GM21786 (cell line): ENCODE measurements at regions not wholly inside any gene's neighbourhood (a gene's known extent, or its start where the extent isn't known, plus 50 kb on each side); places are given as distances from the start of the nearest gene placed in this dataset.

ENCODE experiments used
- ATAC-seq: cut with Tn5 transposase; IDR thresholded peaks from one replicate; pipeline ENCODE4 v1.9.1; 2021; ENCODE audit not compliant: unreplicated experiment

DNA sequence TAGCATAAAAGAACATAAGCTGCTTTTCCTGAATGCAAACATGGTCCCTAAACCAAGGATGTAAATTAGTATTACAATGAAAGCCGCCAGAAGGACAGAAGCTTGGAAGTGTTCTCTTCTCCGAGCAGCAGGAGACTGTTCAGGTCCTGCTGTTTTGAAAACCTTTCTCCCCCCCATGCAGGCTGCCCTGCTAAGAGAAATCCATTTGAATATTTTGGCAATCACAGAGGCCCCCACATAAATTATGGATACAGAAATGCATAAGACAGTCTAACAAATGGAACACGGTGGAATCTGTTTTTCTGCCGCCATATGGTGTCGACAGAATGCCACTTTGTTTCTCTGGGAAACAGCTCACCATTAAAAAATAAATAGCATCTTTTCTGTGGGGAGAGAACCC, 600.4 kb upstream of the KLHL29 start:
- ATAC-seq: no peak

DNA sequence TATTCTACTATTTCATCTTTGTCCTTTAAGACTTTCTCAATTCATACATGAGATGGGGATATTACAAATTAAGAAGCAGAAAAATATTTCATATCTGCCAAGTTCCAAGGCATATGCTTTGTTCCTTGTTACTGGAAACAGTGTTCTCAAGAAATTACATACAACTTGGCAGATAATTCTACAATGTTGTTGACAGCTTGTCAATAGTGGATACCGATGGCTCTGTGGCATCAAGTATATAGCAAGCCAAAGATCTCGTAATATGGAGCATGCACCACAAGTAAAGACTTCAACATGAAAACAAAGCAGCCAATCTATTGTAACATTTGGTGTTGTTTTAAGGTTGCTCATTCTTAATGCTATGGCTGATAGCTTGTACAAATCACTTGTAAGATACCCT, 598.2 kb upstream of the KLHL29 start:
- no peak for ATAC-seq

DNA sequence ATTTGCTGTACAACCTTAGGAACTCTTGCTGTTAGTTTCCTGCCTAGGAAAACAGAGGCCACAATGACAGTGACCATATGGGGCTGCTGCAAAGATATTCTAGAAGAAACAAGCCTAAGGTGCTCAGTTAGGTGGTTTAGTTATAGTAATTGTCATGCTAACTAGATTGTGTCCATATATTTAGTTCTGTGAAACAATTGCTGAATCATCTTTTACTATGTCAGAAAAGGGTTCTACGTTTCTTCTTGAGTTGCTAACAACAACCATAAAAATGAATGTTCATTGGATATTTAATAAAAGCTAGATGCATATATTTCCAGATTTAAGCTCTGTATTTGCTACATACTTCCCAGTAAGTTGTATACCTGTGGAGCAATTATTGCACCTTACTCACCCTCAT, 597.2 kb upstream of the KLHL29 start:
- no peak for ATAC-seq

DNA sequence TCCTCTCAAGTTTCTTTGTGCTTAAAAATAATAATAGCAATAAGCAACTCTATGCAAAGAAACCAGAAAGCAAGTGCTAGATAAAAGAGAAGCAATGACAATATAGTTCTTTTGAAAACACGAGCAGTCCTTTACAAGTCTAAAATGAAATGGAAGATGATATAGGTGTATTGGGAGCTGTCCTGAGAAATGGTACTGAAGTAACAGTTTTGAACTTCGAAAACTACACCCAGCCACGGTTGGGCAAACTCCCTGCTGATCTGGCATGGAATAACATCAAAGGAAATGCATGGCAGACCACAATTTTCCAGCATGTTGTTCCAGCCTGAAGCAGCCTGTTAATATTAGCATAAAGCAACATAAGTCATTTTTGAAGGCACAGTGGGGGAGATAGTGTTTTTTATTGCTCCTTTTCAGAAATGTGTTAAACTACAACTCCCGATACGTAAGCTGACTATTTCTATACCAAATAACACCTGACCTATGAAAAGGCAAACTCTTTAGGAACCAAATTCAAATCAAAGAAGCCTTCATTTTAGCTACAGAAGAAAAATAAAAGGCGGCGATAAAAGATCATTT, 596.1 kb upstream of the KLHL29 start:
- no peak for ATAC-seq

DNA sequence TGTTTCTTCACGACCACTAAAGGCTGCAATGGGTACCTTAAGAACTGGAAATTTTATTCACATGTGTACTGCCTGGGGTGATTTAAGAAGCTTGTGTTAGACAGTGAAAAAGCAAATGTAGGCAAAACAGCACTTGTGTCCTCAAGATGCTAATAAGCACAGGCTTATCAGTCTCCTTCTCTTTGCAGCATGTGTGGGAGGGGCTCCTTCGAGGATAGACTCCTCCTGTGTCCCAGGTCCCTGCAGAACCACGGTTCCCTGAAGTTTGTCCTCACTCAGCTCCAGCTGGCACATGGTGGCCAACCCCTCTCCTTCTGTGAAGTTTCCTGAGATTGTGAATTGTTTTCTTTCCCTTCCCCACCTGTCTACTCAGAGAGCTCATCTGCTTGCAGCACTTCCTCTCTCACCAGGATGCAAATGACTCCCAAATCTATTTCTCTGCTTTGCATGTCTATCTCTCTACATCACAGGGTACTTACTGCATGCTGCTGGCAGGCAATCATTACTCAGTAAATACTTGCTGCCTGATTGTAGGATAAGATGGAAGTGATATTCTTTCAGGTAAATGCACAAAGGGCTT, 589.6 kb upstream of the KLHL29 start:
- ATAC-seq: no peak

DNA sequence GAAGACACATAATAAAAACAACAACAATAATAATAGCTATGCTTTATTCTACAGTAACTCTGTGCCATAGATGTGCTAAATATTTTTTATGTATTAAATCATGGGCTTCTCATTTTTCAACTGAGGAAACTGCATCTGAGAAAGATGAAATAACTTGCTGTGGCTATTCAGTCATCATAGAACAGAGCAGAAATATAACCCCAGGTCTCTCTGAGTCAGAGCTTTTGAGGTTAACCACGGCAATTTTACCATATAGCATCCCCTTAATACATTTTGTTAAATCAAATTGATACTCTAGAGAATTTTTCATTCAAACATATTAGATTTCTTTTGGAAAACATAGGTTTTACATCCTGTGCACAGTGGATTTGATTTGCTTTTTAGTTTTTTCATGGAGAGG, 586.6 kb upstream of the KLHL29 start:
- ATAC-seq: no peak

DNA sequence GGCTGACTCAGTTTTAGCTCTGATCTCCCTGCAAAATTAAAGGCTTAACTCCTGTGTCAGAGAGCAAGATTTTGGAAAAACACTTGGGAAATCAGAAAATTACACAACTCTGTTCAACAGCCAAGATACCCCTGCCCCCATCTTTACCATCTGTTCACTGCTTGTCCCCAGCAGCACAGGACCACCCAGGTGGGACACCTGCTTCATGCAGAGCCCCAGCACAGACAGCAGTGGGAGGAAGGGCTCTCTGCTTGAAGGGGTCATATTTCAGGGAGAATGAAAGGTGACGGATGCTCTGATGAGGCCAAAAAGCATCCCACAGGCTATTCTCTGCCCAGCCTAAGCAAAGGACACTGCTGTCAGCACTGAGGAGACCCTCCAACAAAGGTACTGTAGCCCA, 584.6 kb upstream of the KLHL29 start:
- ATAC-seq: no peak

DNA sequence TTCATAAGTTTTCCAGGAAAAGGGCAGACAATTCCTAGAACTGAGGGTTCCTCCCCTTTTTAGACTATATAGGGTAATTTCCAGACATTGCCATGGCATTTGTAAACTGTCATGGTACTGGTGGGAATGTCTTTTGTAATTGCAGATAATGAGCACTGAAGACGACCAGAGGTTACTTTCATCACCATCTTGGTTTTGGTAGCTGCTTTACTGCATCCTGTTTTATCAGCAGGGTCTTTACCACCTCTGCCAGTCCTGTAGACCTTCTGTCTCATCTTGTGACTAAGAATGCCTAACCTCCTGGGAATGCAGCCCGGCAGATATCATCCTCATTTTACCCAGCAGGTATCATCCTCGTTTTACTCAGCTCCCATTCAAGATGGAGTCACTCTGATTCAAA, 583.9 kb upstream of the KLHL29 start:
- ATAC-seq: no peak

DNA sequence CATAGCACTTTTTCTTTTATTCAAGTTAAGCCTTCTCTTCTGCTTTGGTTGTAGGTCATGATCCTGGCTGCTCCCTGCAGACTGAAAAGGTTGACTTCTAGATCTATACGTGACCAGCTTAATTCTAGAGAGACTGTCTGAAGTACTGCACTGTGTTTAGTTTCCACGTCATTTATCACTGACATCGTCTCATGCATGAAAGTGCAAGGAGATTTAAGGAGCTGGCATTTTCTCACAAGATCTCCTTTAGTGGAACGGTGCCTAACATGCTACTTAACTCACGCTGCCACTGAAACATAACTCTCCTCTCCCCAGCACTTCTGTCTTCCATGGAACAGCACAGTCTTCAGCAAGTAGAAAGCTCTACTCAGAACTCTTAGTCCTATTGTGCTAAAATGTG, 583.0 kb upstream of the KLHL29 start:
- no peak for ATAC-seq

DNA sequence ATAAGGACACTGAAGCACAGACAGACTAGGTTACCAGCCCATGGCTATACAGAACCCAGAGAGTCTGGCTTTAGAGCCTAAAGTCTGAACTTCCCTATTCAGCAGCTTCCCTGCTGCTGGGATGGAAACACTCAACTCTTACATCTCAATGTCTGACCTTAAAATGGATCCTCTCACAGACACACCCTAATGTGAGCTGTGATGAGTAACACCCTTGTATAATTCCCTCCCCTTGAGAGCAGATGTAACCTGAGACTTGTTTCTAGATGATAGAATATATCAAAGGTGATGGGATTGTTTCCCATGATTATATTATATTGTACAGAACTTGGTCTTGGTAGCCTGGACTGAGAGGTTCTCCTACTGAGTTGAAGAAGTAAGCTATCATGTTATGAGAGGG, 577.1 kb upstream of the KLHL29 start:
- no peak for ATAC-seq

DNA sequence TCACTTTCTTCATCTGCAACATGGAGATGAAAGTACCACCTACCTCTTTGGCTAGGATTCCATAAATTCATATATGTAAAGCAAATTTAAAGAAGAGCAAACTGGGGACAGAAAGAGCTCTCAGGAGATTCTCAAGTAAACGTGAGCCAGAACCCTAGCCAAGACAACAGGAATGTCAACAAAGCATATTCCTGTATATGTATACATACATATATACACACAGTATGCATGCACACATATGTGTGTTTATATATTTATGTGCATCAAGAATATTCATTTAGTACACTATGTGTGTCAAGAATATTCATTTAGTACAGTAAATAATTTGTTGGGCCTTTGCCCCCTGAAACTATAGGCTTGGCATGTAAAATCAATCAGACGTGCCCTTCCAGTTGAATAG, 574.4 kb upstream of the KLHL29 start:
- ATAC-seq: no peak

DNA sequence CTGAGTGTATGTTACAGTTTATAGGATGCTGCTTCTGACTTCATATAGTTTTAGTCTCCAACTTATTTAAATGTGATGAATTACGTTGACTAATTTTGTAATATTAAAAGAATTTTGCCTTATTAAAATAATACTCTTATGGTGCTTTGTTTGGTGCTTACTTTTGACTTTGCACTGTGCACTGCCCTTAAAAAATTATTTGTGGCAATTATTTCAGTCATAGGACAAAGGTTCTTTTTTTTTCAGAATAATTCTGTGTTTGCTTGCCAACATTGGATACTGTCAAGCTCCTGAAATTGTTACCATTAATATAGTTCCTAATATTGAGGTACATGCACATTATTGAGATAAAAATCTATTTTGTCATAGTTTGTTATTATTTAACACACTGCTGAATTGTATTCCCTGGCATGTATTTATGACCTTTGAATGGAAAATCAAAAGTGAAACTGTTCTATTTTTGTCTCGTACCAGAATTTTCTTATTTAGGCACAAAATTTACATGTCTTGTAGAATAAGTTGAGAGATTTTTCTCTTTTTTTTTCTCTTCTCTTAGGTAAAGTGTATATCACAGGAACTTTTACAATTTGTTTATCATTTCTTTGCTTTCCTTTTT, 572.8 kb upstream of the KLHL29 start:
- ATAC-seq: no peak

DNA sequence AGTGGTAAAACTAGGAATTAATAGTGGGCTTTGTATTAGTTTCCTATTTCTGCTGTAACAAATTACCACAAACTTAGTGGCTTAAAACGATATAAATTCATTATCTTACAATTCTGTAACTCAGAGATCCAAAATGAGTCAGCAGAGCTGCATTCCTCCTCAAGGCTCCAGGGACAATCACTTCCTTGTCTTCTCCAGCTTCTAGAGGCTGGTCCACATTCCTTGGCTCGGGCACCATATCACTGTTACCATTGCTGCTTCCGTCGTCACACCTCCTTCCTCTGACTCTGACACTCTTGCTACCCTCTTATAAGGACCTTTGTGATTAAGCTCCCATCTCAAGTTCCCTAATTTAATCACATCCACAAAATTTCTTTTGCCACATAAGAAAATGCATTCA, 567.8 kb upstream of the KLHL29 start:
- no peak for ATAC-seq

DNA sequence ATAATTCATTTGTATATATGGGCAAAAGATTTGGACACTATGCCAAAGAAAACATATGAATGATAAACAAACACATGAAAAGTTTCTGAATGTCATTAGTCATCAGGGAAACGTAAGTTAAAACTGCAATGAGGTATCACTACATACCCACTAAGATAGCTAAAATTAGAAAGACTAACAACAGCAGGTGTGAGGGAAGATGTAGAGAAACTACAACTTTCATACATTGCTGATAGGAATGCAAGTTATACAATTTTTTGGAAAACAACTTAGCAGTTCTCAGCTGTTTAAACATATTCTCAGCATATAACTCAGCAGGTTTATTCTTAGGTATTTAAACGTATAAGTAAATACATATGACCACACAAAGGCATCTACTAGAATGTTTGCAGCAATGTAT, 563.5 kb upstream of the KLHL29 start:
- ATAC-seq: no peak

DNA sequence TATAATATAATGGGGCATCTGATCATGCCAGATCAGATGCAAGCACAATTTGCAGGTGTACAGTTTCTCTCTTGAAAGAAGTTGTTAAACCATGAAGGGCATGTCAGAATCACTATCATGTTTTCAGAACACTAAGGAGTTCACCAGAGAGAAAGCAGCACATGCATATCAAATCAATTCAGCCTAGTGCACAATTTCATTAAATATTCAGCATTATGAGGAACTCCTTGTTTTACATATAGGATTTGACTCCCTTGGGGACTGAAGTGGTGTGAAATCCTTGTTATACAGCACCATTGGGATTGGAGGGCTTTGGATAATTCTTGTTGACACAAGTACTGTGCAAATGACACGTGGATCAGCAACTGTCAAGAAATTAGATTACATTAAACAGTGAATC, 562.1 kb upstream of the KLHL29 start:
- no peak for ATAC-seq

DNA sequence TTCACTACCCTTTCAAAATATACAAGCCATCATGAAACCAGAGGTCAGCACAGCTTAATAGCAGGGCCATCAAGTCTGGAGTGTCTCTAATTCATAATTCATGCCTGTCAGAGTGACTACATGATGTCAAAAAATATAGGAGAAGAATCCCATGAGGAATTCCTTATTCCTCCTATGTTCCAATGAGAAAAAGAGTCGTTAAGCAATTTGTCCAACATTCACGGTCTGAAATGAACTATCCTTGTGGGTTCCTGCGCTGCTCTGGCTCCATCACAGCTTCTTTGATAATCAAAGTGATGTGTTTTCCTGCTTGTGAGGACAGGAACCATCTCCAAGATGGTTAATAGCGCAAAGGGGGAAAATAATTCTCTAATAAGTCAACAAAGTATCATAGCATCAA, 560.4 kb upstream of the KLHL29 start:
- no peak for ATAC-seq

DNA sequence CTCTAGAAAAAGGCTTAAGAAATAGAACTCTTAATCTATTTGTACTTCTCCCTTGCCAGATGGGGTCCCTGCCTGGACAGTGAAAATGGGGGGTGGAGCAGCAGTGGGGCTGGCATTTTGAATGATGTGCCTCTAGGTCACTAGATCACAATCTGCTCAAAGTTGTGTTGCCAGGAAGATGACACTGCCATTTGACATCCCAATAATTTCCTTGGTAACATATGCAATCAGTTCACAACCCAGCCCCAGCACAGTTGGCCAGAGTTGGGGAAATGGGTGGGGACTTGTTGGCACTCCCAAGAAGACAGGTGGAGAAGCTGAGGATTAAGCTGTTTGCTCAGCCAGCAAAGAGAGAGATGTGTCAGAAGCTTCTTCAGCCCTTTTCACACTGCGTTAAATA, 558.3 kb upstream of the KLHL29 start:
- ATAC-seq: no peak

DNA sequence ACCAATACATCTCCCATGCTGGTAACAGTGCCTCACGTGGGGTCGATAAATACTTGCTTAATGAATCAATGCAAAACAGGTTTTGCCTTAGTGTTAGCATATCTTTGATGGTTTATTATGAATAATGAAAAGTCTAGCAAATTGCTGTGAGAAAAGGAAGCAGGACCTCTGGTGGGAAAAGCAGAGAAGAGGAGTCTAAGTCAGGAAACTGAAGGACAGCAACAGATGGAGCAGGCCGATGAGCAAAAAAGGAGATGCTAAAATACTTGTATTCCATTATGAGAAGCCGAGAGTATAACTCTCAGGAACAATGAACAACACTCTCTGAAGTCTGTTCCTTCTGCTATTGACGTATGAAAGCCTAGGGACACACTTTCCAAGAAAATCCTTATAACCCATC, 555.2 kb upstream of the KLHL29 start:
- ATAC-seq: no peak

DNA sequence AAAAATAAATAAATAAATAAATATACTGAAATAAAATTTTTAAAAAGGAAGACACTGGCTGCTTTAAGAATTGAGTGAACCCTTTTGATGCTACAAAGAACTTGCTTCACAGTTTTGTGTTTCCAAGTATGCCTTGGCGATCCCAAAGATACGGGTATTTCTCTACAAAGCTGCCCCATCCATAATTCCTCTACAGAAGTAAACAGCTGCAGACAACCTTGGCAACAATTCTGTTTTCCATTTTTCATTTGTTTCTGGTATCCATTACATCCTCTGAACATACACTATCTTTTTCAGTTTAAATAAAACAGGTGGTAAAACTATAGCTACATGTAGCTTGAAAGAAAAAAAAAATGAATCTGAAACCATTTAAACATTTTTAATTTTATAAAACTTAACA, 552.8 kb upstream of the KLHL29 start:
- no peak for ATAC-seq

DNA sequence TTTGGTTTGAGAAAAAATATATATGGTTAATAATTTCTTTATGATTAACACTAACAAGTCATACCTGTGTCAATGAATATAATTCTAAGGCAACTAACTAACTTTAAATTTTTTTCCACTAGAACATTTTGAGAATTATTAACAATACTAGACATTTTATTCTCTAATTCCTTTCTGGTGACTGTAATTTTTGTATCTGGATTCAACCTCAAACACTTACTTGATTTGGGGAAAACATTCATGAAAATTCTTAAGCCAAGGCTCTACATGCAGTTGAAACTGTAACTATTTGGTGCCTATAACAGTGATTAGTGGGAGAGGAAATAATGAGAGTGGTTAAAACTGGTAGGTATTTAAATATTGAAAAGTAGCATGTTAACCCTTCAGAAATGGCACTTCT, 546.5 kb upstream of the KLHL29 start:
- no peak for ATAC-seq

DNA sequence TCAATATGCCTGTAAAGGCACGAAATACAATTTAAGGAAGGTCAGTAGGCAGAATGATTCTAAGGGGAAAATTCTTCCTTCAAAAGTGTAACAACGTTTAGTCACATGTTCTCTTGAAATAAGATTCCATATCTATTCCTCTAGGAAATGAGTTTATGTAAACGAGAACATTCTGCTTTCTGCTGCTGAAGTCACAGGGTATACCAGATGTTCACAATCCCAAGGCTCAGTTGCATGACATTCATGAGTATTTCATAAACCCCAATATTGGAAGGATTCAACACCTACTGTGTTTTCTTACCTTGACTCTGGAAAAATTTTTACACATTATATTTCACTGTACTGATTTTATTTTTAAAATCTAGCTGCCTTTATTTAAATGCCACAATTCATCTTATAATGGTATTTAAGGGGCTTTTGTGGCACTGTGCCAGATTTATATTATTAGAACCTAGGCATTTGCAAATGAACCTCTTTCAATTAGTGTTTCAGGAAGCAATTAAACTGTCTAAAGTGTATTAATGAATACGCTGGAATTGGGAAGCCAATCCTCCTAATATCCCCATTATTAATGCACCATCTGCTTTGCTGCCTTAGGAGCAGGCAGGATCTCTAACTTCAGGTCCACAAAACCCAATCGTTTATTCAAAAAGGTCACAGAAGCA, 542.6 kb upstream of the KLHL29 start:
- no peak for ATAC-seq

DNA sequence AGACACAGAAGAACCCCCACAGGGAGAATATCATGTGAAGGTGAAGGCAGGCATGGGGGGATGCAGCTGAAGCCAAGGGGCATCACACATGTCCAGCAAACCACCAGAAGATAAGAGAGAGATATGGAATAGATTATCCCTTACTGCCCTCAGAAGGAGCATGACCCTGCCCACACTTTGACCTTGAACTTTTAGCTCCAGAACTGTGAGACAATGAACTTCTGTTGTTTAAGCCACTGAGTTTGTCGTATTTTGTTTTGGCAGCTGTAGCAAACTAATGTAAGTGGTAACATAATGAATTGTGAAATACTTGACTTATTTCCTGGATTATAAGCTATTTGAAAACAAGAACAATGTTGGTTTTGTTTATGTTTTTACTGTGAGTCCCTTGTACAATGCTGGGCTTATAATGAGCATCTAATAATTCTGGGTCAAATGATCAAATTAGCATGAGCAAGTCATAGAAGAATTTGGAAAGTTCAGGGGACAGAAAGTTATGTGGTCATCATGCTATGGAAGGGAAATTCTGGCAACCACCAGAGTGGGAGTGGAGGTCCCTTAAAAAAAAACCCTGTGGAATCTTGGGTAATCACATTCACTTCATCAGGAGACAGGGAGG, 541.0 kb upstream of the KLHL29 start:
- no peak for ATAC-seq
